Cardiac muscle cell (in vitro differentiated cells and primary cell): ENCODE measurements at regions not wholly inside any gene's neighbourhood (a gene's known extent, or its start where the extent isn't known, plus 50 kb on each side); places are given as distances from the start of the nearest gene placed in this dataset.
A peak's percentile ranks its signal among the peaks of the same experiment; 100 is the strongest.

Source experiments
- DNase-seq, 2 donors: peaks; one replicate each; pipeline versions ENCODE4 v3.0.0 to v3.0.0-alpha.2; 2010 to 2017; ENCODE audit warnings: low read depth in 1 of 2, low spot score in 1 of 2
- H3K27ac ChIP-seq: fragments of 200-600 bp; sonication (generic); 2 replicates; pipeline ENCODE4 v1.5.1; 2016
- H3K27me3 ChIP-seq: fragments of 200-600 bp; sonication (generic); 2 replicates; pipeline ENCODE4 v1.6.0; 2016; ENCODE audit warnings: control low read depth
- H3K36me3 ChIP-seq: fragments of 200-600 bp; sonication (generic); 2 replicates; pipeline ENCODE4 v1.5.1; 2016; ENCODE audit warnings: control low read depth
- H3K4me1 ChIP-seq: fragments of 200-600 bp; sonication (generic); 2 replicates; pipeline ENCODE4 v1.8.1; 2017; ENCODE audit warnings: low read depth, mild to moderate bottlenecking, mixed run types
- H3K4me3 ChIP-seq: fragments of 200-600 bp; sonication (generic); 2 replicates; pipeline ENCODE4 v1.5.1; 2016; ENCODE audit warnings: mild to moderate bottlenecking
- H3K9me3 ChIP-seq: fragments of 200-600 bp; sonication (generic); 2 replicates; pipeline ENCODE4 v1.5.1; 2017; ENCODE audit warnings: low read depth, mild to moderate bottlenecking, control low read depth
- TF ChIP-seq, protein P1 (sequence below): IDR thresholded peaks from 2 replicates; pipeline ENCODE4 v1.5.1; 2012; ENCODE audit warnings: low read depth, mild to moderate bottlenecking, low read length

DNA sequence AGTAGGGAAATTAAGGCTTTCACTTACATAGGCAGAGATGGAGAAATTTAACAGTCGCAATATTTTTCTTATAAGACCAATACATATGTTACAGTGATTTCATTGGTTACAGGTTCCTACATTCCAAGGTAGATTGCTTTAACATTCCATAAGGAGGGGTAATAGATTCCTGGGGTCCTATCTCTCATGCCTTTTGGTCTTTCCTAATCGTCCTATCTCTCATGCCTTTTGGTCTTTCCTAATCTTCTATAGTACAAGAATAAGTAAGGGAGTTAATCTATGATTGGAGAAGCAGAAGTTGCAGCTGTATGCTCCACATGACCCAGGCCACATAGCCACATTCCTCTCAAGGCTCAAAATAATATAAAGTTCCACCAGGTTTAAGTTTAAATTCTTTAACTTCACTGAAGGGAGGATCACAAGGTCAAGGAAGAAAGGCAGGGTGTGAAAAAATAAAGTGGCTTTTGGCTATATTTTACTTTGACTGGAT, 285.0 kb upstream of the BOD1L1 start:
- TF ChIP-seq, protein P1, sequence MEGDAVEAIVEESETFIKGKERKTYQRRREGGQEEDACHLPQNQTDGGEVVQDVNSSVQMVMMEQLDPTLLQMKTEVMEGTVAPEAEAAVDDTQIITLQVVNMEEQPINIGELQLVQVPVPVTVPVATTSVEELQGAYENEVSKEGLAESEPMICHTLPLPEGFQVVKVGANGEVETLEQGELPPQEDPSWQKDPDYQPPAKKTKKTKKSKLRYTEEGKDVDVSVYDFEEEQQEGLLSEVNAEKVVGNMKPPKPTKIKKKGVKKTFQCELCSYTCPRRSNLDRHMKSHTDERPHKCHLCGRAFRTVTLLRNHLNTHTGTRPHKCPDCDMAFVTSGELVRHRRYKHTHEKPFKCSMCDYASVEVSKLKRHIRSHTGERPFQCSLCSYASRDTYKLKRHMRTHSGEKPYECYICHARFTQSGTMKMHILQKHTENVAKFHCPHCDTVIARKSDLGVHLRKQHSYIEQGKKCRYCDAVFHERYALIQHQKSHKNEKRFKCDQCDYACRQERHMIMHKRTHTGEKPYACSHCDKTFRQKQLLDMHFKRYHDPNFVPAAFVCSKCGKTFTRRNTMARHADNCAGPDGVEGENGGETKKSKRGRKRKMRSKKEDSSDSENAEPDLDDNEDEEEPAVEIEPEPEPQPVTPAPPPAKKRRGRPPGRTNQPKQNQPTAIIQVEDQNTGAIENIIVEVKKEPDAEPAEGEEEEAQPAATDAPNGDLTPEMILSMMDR, result no peak
- no peak overlapping the region for H3K4me3 ChIP-seq

DNA sequence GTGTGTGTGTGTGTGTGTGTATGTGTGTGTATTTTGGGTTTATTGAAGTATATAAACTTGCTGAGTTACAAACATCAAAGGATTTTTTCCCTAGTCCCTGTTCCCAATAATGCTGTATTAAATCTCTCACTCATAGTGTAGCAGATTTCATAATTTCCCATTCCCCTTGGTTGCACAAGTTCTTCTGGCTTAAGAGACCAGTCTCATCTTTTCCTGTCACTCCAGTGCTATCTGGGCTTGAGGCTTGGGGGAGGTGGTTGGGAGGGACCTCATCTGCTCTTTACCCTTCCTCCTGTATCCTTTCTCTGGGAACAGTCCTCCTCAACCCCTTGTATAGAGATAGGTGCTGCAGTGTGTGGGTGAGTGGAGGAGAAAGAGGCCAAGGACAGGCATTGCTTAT, 285.4 kb upstream of the BOD1L1 start:
- Histone ChIP-seq H3K9me3 (no peaks in the 10 kb centered on the region), H3K27me3 (no peaks in the 10 kb centered on the region), H3K36me3 (no peaks in the 10 kb centered on the region), H3K4me1 (no peaks in the 10 kb centered on the region), H3K27ac (no peak overlapping the region), H3K4me3 (no peak overlapping the region)
- TF ChIP-seq, protein P1, result no peak
- peak in 1 of 2 donors; percentile 87 for DNase-seq

More for the DNA sequence above, 285.0 kb upstream of the BOD1L1 start:
- no peak for DNase-seq
- Histone ChIP-seq H3K9me3 (no peaks in the 10 kb centered on the region), H3K36me3 (no peaks in the 10 kb centered on the region), H3K27ac (no peak overlapping the region), H3K27me3 (no peaks in the 10 kb centered on the region), H3K4me1 (no peaks in the 10 kb centered on the region)

DNA sequence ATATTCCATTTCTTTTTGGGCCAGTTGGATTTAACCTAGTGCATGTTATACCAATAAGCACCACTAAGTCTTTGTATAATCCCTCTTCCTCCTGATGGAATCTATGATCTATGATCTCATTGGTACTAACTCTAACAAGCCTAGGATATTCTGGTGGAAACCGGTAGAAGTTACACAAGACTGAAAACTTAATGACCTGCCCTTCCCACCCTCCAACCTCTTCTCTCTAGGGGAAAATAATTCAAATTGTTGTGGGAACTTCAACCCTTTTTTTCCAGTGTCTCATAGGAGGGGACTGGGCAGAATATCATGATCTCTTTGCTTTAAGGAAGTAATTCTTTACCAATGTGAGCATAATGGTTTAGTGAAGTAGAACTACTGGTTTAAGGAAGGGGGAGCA, 289.5 kb upstream of the BOD1L1 start:
- TF ChIP-seq, protein P1, result no peak
- H3K4me3 ChIP-seq, result no peak overlapping the region
- H3K27me3 ChIP-seq, result no peaks in the 10 kb centered on the region
- no peak overlapping the region for H3K27ac ChIP-seq
- DNase-seq, result peak in 1 of 2 donors; percentile 41
- H3K9me3 ChIP-seq, result no peaks in the 10 kb centered on the region
- H3K36me3 ChIP-seq, result no peaks in the 10 kb centered on the region
- no peaks in the 10 kb centered on the region for H3K4me1 ChIP-seq

DNA sequence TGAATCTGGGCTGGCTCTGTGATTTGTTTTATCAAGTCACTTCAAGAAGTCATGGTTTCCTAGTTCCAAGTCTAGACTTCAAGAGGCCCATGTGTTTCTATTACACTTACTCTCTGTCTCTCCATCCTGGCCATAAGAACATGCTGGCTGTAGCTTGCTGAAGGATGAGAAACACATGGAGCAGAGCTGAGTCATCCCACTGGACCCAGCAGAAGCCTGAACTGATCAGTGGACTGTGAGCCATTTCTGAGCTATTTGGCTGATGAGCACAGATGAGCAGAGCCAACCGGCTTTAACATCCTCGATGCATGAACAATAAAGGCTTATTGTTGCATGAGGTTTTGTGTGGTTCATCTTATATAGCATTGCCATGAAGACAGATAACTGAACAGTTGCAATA, 290.6 kb upstream of the BOD1L1 start:
- Histone ChIP-seq H3K9me3 (no peaks in the 10 kb centered on the region), H3K36me3 (no peaks in the 10 kb centered on the region), H3K27me3 (no peaks in the 10 kb centered on the region), H3K27ac (no peak overlapping the region), H3K4me3 (no peak overlapping the region), H3K4me1 (no peaks in the 10 kb centered on the region)
- DNase-seq, result peak in 1 of 2 donors; percentile 95
- TF ChIP-seq, protein P1, result no peak

DNA sequence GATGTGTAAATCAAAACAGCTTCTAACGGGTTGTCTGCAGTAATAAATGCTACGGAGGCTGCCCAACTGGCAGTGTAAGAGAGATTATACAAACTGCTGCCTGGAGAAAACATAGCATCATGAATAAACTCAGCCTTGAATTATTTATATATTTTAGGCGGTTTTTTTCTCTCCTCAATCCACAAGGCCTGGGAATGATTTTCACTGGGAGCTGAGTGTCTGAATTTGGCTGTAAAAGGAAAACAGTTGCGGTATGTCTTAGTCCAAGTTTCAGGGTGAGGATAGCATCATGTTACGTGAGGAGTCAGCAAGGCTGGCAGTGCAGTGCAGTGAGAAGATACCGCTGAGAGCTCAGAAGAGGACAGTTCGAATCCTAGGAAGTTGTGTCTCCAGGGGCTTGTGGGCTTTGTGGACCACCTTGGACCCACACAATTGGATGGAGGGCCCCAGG, 291.5 kb upstream of the BOD1L1 start:
- Histone ChIP-seq H3K4me1 (no peaks in the 10 kb centered on the region), H3K9me3 (no peaks in the 10 kb centered on the region), H3K27ac (no peak overlapping the region), H3K27me3 (no peaks in the 10 kb centered on the region), H3K4me3 (no peak overlapping the region), H3K36me3 (no peaks in the 10 kb centered on the region)
- TF ChIP-seq, protein P1, result no peak
- peak in 1 of 2 donors; percentile 82 for DNase-seq
